ENCODE measurements at regions not wholly inside any gene's neighbourhood (a gene's known extent, or its start where the extent isn't known, plus 50 kb on each side); places are given as distances from the start of the nearest gene placed in this dataset.

GRCh38 chr2:211241891-211242290 is 685.5 kb downstream of the CPS1 start:
- ATAC-seq: no peak

- no peak for ATAC-seq
Observed at GRCh38 chr2:211247751-211248150, 691.4 kb downstream of the CPS1 start.

GRCh38 chr2:211248841-211249240 is 692.4 kb downstream of the CPS1 start:
- no peak for ATAC-seq

- no peak for ATAC-seq
Observed at GRCh38 chr2:211251016-211251415, 694.6 kb downstream of the CPS1 start.

GRCh38 chr2:211258646-211259335 is 702.4 kb downstream of the CPS1 start:
- no peak for ATAC-seq

GRCh38 chr2:211259831-211260476 is 703.6 kb downstream of the CPS1 start:
- no peak for ATAC-seq

GRCh38 chr2:211270257-211270656 is 713.9 kb downstream of the CPS1 start:
- ATAC-seq: no peak

- no peak for ATAC-seq
Observed at GRCh38 chr2:211281430-211282073, 725.2 kb downstream of the CPS1 start.

- no peak for ATAC-seq
Observed at GRCh38 chr2:211302676-211303075, 746.3 kb downstream of the CPS1 start.

GRCh38 chr2:211306929-211307328 is 750.5 kb downstream of the CPS1 start:
- ATAC-seq: no peak
